GM12878 (cell line): ENCODE measurements at regions not wholly inside any gene's neighbourhood (a gene's known extent, or its start where the extent isn't known, plus 50 kb on each side); places are given as distances from the start of the nearest gene placed in this dataset.

Source experiments
- ATAC-seq: fragments of 200-7000 bp; cut with Tn5 transposase; 3 replicates; pipeline ENCODE4 v1.9.1; 2020; ENCODE audit warnings: mild to moderate bottlenecking, moderate library complexity
- BruUV-seq: library from RNA; stranded (reverse); fragments of 400-500 nt; replicated peaks from 2 replicates; lab custom pipeline; 2021; lab: Mats Ljungman, UMichigan
- CTCF ChIA-PET: fragments of 300-600 bp; sonication (Branson Sonifier 250); formaldehyde crosslinking; extraction: SDS; loops from one replicate; lab custom pipeline; 2021; ENCODE audit warnings: inconsistent platforms; lab: Yijun Ruan, JAX
- POLR2A ChIA-PET: fragments of 350-600 bp; formaldehyde crosslinking; extraction: SDS; loops from one replicate; lab custom pipeline; 2021; ENCODE audit warnings: inconsistent platforms; lab: Charles Lee
- RAD21 ChIA-PET: fragments of 300-600 bp; sonication (Branson Sonifier 250); formaldehyde crosslinking; loops from one replicate; lab custom pipeline; 2023; ENCODE audit warnings: antibody characterized with exemption; ENCODE audit not compliant: unreplicated experiment; lab: Charles Lee
- SMC1A ChIA-PET: fragments of 300-600 bp; sonication (Branson Sonifier 250); formaldehyde crosslinking; loops from one replicate; lab custom pipeline; 2023; ENCODE audit not compliant: unreplicated experiment, uncharacterized antibody; lab: Charles Lee
- DNase-seq: peaks from one replicate; pipeline ENCODE4 v3.0.0-alpha.2; 2011; ENCODE audit warnings: low read depth, low spot score
- FAIRE-seq: peaks from 3 replicates; lab custom pipeline; 2011; peaks lifted over from hg19 to GRCh38; lab: Jason Lieb, UNC
- H2AFZ ChIP-seq: 2 replicates; pipeline ENCODE4 v1.6.0; 2011; ENCODE audit warnings: low read depth, low read length, control low read depth; ENCODE audit not compliant: control insufficient read depth
- H3K27ac ChIP-seq: 2 replicates; pipeline ENCODE4 v1.5.1; 2011; ENCODE audit warnings: control low read depth; ENCODE audit not compliant: control insufficient read depth, insufficient read depth
- H3K27me3 ChIP-seq, 2 experiments: replicated peaks in 1 of 2; 2 replicates each; pipeline versions ENCODE4 v1.6.0 to v1.6.1; 2011; ENCODE audit warnings: low read length in 1 of 2; ENCODE audit not compliant: control insufficient read depth in 2 of 2, insufficient read depth in 2 of 2
- H3K36me3 ChIP-seq, 2 experiments: 2 replicates each; pipeline ENCODE4 v1.5.1; 2011; ENCODE audit warnings: low read length in 1 of 2; ENCODE audit not compliant: control insufficient read depth in 2 of 2, insufficient read depth in 2 of 2
- H3K4me1 ChIP-seq: 2 replicates; pipeline ENCODE4 v1.6.1; 2011; ENCODE audit warnings: mild to moderate bottlenecking, low read length, moderate library complexity, mixed read lengths; ENCODE audit not compliant: control insufficient read depth, insufficient read depth
- H3K4me2 ChIP-seq: 2 replicates; pipeline ENCODE4 v1.6.0; 2011; ENCODE audit warnings: control low read depth; ENCODE audit not compliant: control insufficient read depth, insufficient read depth
- H3K4me3 ChIP-seq: fragments of 200-600 bp; sonication (generic); 2 replicates; pipeline ENCODE4 v1.5.1; 2016
- H3K79me2 ChIP-seq: 2 replicates; pipeline ENCODE4 v1.6.0; 2011; ENCODE audit warnings: low read length; ENCODE audit not compliant: control insufficient read depth, insufficient read depth
- H3K9ac ChIP-seq: 2 replicates; pipeline ENCODE4 v1.8.0; 2011; ENCODE audit warnings: low read length, control low read depth, mixed read lengths; ENCODE audit not compliant: control insufficient read depth, insufficient read depth
- H3K9me3 ChIP-seq: replicated peaks from 3 replicates; pipeline ENCODE4 v1.5.1; 2011; ENCODE audit warnings: mild to moderate bottlenecking, low read length; ENCODE audit not compliant: control insufficient read depth, insufficient read depth
- H4K20me1 ChIP-seq: 2 replicates; pipeline ENCODE4 v1.6.0; 2011; ENCODE audit not compliant: control insufficient read depth, insufficient read depth
- JUNB ChIP-seq: IDR thresholded peaks from 2 replicates; pipeline ENCODE4 v1.6.1; 2016; ENCODE audit warnings: antibody characterized with exemption, mild to moderate bottlenecking
- KDM1A ChIP-seq: fragments of 200-600 bp; sonication (generic); IDR thresholded peaks from 2 replicates; pipeline ENCODE4 v1.6.1; 2016; ENCODE audit warnings: borderline replicate concordance
- LARP7 ChIP-seq: fragments of 450-650 bp; IDR thresholded peaks from 2 replicates; pipeline ENCODE4 v1.6.1; 2017; ENCODE audit warnings: mild to moderate bottlenecking
- PML ChIP-seq: IDR thresholded peaks from 2 replicates; pipeline ENCODE4 v1.6.1; 2012; ENCODE audit warnings: low read length, inconsistent platforms
- YY1 ChIP-seq: IDR thresholded peaks from 2 replicates; pipeline ENCODE4 v1.6.1; 2011; ENCODE audit warnings: low read depth, mild to moderate bottlenecking, low read length
- WGBS: methylation state at CpG from one replicate; pipeline ENCODE4 v1.1.6; 2016; ENCODE audit warnings: low lambda C conversion rate; ENCODE audit not compliant: insufficient replicate concordance, insufficient coverage; ENCODE audit errors: missing lambda C conversion rate; 5-methylcytosine and 5-hydroxymethylcytosine counted together
- in situ Hi-C: fragments of 300-500 bp; cut with MboI; formaldehyde crosslinking; loops from 9 replicates; pipeline ENCODE4 v1.14.3; 2018; ENCODE audit warnings: mixed read lengths
- intact Hi-C: fragments of 100-400 bp; cut with micrococcal nuclease; formaldehyde crosslinking; loops from one replicate; pipeline ENCODE4 v1.14.2; 2022; ENCODE audit not compliant: unreplicated experiment
- TF ChIP-seq, protein P1 (sequence below): fragments of 450-650 bp; IDR thresholded peaks from 2 replicates; pipeline ENCODE4 v1.6.1; 2014; ENCODE audit warnings: mild to moderate bottlenecking
- TF ChIP-seq, protein P2 (sequence below), 3 experiments: IDR thresholded peaks in 2 of 3; conservative IDR thresholded peaks in 1 of 3; 2 replicates each; pipeline ENCODE4 v1.5.1; 2011; ENCODE audit warnings: low read depth in 3 of 3, low read length in 3 of 3, mild to moderate bottlenecking in 3 of 3, control low read depth in 2 of 3, moderate library complexity in 2 of 3, inconsistent platforms in 1 of 3, mixed read lengths in 1 of 3; ENCODE audit not compliant: control insufficient read depth in 2 of 3, insufficient read depth in 1 of 3; ENCODE audit errors: extremely low read depth in 1 of 3
- TF ChIP-seq, protein P3 (sequence below): fragments of 450-650 bp; IDR thresholded peaks from 2 replicates; pipeline ENCODE4 v1.6.1; 2017; ENCODE audit warnings: antibody characterized with exemption, mild to moderate bottlenecking, moderate library complexity

DNA sequence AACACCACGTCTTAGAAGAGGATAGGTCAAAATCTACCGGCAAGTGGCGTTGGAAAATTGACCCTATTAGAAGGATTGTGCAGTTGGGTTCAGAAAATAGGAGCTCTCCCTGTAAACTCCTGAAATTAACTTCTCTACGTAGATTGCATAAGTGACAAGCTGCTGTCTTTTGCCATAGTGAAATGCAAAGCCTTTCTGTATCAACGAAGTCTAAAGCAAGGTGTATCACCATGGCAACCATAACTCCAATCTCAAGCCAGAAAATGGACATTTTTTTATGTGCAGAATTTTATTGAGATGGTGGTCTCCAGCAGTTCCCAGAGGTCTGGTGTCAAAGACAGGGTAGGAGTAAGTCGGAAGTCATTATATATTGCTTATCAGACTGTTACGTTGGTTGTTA, 367.7 kb upstream of the NOVA1 start (continued):
- TF ChIP-seq, protein P1, sequence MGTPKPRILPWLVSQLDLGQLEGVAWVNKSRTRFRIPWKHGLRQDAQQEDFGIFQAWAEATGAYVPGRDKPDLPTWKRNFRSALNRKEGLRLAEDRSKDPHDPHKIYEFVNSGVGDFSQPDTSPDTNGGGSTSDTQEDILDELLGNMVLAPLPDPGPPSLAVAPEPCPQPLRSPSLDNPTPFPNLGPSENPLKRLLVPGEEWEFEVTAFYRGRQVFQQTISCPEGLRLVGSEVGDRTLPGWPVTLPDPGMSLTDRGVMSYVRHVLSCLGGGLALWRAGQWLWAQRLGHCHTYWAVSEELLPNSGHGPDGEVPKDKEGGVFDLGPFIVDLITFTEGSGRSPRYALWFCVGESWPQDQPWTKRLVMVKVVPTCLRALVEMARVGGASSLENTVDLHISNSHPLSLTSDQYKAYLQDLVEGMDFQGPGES = no peak
- no peak for TF ChIP-seq LARP7

DNA sequence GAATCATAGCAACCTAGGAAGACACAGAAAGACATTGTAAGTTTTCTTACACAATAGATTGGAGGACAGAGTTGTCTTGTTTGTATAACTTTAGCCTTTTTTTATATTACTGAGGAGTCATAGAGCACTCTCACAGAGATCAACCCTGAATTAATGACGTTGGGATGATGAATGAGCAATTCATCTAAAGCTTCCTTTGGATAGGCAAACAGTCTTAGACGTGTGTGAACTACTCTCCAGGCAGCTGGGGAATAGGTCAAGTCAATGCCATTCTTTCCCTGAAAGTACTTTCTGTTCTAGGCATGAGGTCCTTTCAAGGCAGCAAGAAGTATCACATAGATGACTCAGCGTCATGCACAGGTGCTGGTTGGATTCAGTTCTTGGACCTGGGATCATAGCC, 369.1 kb upstream of the NOVA1 start:
- intact Hi-C loops = no loop called here

More for the DNA sequence above, 369.1 kb upstream of the NOVA1 start:
- no peak overlapping the region for H3K4me3 ChIP-seq
- ChIA-PET SMC1A (no interaction called here), POLR2A (no interaction called here), CTCF (no interaction called here), RAD21 (no interaction called here)
- no peak overlapping the region for H3K4me2 ChIP-seq
- H3K9me3 ChIP-seq = no peaks in the 10 kb centered on the region
- no peaks in the 10 kb centered on the region for H4K20me1 ChIP-seq
- ATAC-seq (no peak), DNase-seq (no peak), FAIRE-seq (no peak)
- H3K27ac ChIP-seq = no peak overlapping the region
- no peaks in the 10 kb centered on the region for H3K36me3 ChIP-seq
- 4% methylated on average over 3 of the region's 3 CpGs for WGBS
- TF ChIP-seq KDM1A (no peak), JUNB (no peak), PML (no peak), YY1 (no peak)
- TF ChIP-seq, protein P2, sequence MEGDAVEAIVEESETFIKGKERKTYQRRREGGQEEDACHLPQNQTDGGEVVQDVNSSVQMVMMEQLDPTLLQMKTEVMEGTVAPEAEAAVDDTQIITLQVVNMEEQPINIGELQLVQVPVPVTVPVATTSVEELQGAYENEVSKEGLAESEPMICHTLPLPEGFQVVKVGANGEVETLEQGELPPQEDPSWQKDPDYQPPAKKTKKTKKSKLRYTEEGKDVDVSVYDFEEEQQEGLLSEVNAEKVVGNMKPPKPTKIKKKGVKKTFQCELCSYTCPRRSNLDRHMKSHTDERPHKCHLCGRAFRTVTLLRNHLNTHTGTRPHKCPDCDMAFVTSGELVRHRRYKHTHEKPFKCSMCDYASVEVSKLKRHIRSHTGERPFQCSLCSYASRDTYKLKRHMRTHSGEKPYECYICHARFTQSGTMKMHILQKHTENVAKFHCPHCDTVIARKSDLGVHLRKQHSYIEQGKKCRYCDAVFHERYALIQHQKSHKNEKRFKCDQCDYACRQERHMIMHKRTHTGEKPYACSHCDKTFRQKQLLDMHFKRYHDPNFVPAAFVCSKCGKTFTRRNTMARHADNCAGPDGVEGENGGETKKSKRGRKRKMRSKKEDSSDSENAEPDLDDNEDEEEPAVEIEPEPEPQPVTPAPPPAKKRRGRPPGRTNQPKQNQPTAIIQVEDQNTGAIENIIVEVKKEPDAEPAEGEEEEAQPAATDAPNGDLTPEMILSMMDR (IDR thresholded peaks at IDR 0.05 in 2 of 3, conservative IDR thresholded peaks at IDR 0.05 in 1 of 3; ENCODE audit: control insufficient read depth in 2 of 3, extremely low read depth in 1 of 3, insufficient read depth in 1 of 3, low read depth in 3 of 3, low read length in 3 of 3) = no peak
- TF ChIP-seq, protein P3, sequence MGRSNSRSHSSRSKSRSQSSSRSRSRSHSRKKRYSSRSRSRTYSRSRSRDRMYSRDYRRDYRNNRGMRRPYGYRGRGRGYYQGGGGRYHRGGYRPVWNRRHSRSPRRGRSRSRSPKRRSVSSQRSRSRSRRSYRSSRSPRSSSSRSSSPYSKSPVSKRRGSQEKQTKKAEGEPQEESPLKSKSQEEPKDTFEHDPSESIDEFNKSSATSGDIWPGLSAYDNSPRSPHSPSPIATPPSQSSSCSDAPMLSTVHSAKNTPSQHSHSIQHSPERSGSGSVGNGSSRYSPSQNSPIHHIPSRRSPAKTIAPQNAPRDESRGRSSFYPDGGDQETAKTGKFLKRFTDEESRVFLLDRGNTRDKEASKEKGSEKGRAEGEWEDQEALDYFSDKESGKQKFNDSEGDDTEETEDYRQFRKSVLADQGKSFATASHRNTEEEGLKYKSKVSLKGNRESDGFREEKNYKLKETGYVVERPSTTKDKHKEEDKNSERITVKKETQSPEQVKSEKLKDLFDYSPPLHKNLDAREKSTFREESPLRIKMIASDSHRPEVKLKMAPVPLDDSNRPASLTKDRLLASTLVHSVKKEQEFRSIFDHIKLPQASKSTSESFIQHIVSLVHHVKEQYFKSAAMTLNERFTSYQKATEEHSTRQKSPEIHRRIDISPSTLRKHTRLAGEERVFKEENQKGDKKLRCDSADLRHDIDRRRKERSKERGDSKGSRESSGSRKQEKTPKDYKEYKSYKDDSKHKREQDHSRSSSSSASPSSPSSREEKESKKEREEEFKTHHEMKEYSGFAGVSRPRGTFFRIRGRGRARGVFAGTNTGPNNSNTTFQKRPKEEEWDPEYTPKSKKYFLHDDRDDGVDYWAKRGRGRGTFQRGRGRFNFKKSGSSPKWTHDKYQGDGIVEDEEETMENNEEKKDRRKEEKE = no peak
- no peak overlapping the region for H2AFZ ChIP-seq
- no peaks in the 10 kb centered on the region for H3K27me3 ChIP-seq
- H3K79me2 ChIP-seq = no peaks in the 10 kb centered on the region
- in situ Hi-C loops = no loop called here
- no peak overlapping the region for H3K9ac ChIP-seq
- BruUV-seq = no TSS peak
- H3K4me1 ChIP-seq = no peaks in the 10 kb centered on the region
